HepG2 (cell line): ENCODE measurements at regions not wholly inside any gene's neighbourhood (a gene's known extent, or its start where the extent isn't known, plus 50 kb on each side); places are given as distances from the start of the nearest gene placed in this dataset.

Experiments
- ATAC-seq: fragments of 200-7000 bp; cut with Tn5 transposase; 3 replicates; pipeline ENCODE4 v1.9.1; 2020; ENCODE audit warnings: mild to moderate bottlenecking, moderate library complexity
- BruUV-seq: library from RNA; stranded (reverse); fragments of 400-500 nt; replicated peaks from 2 replicates; lab custom pipeline; 2021; lab: Mats Ljungman, UMichigan
- CTCF ChIA-PET: fragments of 300-600 bp; formaldehyde crosslinking; extraction: SDS; loops from one replicate; lab custom pipeline; 2021; ENCODE audit warnings: low total read pairs, inconsistent platforms, low intra/inter-chr PET ratio; lab: Yijun Ruan, JAX
- POLR2A ChIA-PET: fragments of 350-600 bp; sonication (Branson Sonifier 250); formaldehyde crosslinking; loops from one replicate; lab custom pipeline; 2020; ENCODE audit warnings: antibody characterized with exemption, inconsistent platforms; lab: Yijun Ruan, JAX
- DNase-seq: peaks from one replicate; pipeline ENCODE4 v3.0.0-alpha.2; 2015; ENCODE audit warnings: low spot score
- FAIRE-seq: peaks from 3 replicates; lab custom pipeline; 2011; peaks lifted over from hg19 to GRCh38; lab: Jason Lieb, UNC
- H2AFZ ChIP-seq: one replicate; pipeline ENCODE4 v1.6.1; 2011; ENCODE audit warnings: low read length, inconsistent platforms
- H3K27ac ChIP-seq: fragments of 300-600 bp; 3 replicates; pipeline ENCODE4 v1.8.0; 2011; ENCODE audit warnings: mixed run types, mild to moderate bottlenecking, mixed read lengths, low read length, inconsistent platforms; ENCODE audit not compliant: insufficient read depth; ENCODE audit errors: extremely low read length
- H3K27me3 ChIP-seq, 2 experiments: fragments of 200-600 bp in 1 of 2; 2 replicates in 1 of 2; 3 replicates in 1 of 2; pipeline versions ENCODE4 v1.6.0 to v1.8.0; 2011; ENCODE audit warnings: low read length in 2 of 2, mild to moderate bottlenecking in 2 of 2, moderate library complexity in 2 of 2, inconsistent platforms in 1 of 2; ENCODE audit not compliant: insufficient read depth in 2 of 2, control insufficient read depth in 1 of 2
- H3K36me3 ChIP-seq, 2 experiments: fragments of 200-600 bp in 1 of 2; replicated peaks in 1 of 2; 2 replicates in 1 of 2; 3 replicates in 1 of 2; pipeline versions ENCODE4 v1.5.1 to v1.8.0; 2011; ENCODE audit warnings: low read length in 2 of 2, inconsistent platforms in 1 of 2; ENCODE audit not compliant: insufficient read depth in 2 of 2, control insufficient read depth in 1 of 2
- H3K4me1 ChIP-seq: 2 replicates; pipeline ENCODE4 v1.5.1; 2012; ENCODE audit warnings: low read length, inconsistent platforms; ENCODE audit not compliant: insufficient read depth
- H3K4me2 ChIP-seq: 2 replicates; pipeline ENCODE4 v1.6.0; 2011; ENCODE audit warnings: low read depth, low read length, inconsistent platforms
- H3K4me3 ChIP-seq, 3 experiments: fragments of 200-600 bp in 1 of 3; sonication (generic), shearing (Covaris generic) in 1 of 3; replicated peaks in 1 of 3; 2 replicates each; pipeline ENCODE4 v1.5.1; 2011 to 2016; ENCODE audit warnings: low read length in 3 of 3, inconsistent platforms in 2 of 3, low read depth in 2 of 3, mild to moderate bottlenecking in 2 of 3, control low read depth in 1 of 3, mixed read lengths in 1 of 3; ENCODE audit not compliant: insufficient read depth in 1 of 3
- H3K79me2 ChIP-seq: one replicate; pipeline ENCODE4 v1.6.1; 2011; ENCODE audit warnings: low read length, inconsistent platforms; ENCODE audit not compliant: insufficient read depth
- H3K9ac ChIP-seq: 2 replicates; pipeline ENCODE4 v1.6.0; 2011; ENCODE audit warnings: mild to moderate bottlenecking, low read depth, low read length, inconsistent platforms; ENCODE audit not compliant: insufficient read depth
- H3K9me3 ChIP-seq: 2 replicates; pipeline ENCODE4 v1.5.1; 2012; ENCODE audit warnings: mild to moderate bottlenecking, low read length
- H4K20me1 ChIP-seq: 2 replicates; pipeline ENCODE4 v1.6.0; 2011; ENCODE audit warnings: inconsistent platforms, mild to moderate bottlenecking, low read length, moderate library complexity; ENCODE audit not compliant: insufficient read depth
- GMEB2 ChIP-seq: IDR thresholded peaks from 2 replicates; pipeline ENCODE4 v1.6.1; 2016; ENCODE audit warnings: missing biosample characterization, missing genetic modification reagents, low read depth
- MEIS1 ChIP-seq: sonication (generic); formaldehyde crosslinking; IDR thresholded peaks from 2 replicates; pipeline ENCODE4 v1.9.0; 2021; ENCODE audit warnings: mild to moderate bottlenecking, missing genetic modification reagents, moderate library complexity, borderline replicate concordance
- PRDM4 ChIP-seq: sonication (generic); formaldehyde crosslinking; IDR thresholded peaks from 2 replicates; pipeline ENCODE4 v1.9.0; 2021; ENCODE audit warnings: missing genetic modification reagents, borderline replicate concordance
- PTBP1 ChIP-seq: fragments of 200-400 bp; formaldehyde crosslinking; IDR thresholded peaks from 2 replicates; pipeline ENCODE4 v1.6.1; 2018; ENCODE audit warnings: low read length, low read depth; ENCODE audit not compliant: poor library complexity, severe bottlenecking
- U2AF2 ChIP-seq: fragments of 200-400 bp; formaldehyde crosslinking; IDR thresholded peaks from 2 replicates; pipeline ENCODE4 v1.6.1; 2017; ENCODE audit warnings: low read depth, mild to moderate bottlenecking, low read length
- YEATS2 ChIP-seq: sonication (generic); formaldehyde crosslinking; IDR thresholded peaks from 2 replicates; pipeline ENCODE4 v1.4.0; 2020; ENCODE audit warnings: missing genetic modification reagents, borderline replicate concordance
- ZNF275 ChIP-seq: sonication (generic); formaldehyde crosslinking; IDR thresholded peaks from 2 replicates; pipeline ENCODE4 v1.8.0; 2022; ENCODE audit warnings: missing genetic modification reagents, mild to moderate bottlenecking, inconsistent platforms, borderline replicate concordance
- ZNF619 ChIP-seq: sonication (generic); formaldehyde crosslinking; IDR thresholded peaks from 2 replicates; pipeline ENCODE4 v1.4.0; 2020; ENCODE audit warnings: mild to moderate bottlenecking, missing genetic modification reagents
- ZSCAN30 ChIP-seq: sonication (generic); formaldehyde crosslinking; IDR thresholded peaks from 2 replicates; pipeline ENCODE4 v1.5.0; 2020; ENCODE audit warnings: mild to moderate bottlenecking, missing genetic modification reagents
- WGBS: methylation state at CpG from one replicate; pipeline ENCODE4 v1.1.6; 2017; ENCODE audit warnings: low lambda C conversion rate; 5-methylcytosine and 5-hydroxymethylcytosine counted together
- in situ Hi-C: cut with HindIII; loops from 2 replicates; pipeline ENCODE4 v1.10.0; 2017; ENCODE audit warnings: low pct_unique_long_range_greater_than_20kb; ENCODE audit not compliant: extremely low pct_ligation_motif_present
- intact Hi-C: fragments of 100-400 bp; cut with micrococcal nuclease; formaldehyde crosslinking; loops from one replicate; pipeline ENCODE4 v1.10.0; 2022; ENCODE audit not compliant: unreplicated experiment
- TF ChIP-seq, protein P1 (sequence below), 2 experiments: sonication (generic) in 1 of 2; formaldehyde crosslinking in 1 of 2; IDR thresholded peaks; 2 replicates each; pipeline versions ENCODE4 v1.6.1 to v1.9.0; 2014 to 2022; ENCODE audit warnings: antibody characterized with exemption in 1 of 2, borderline replicate concordance in 1 of 2, inconsistent platforms in 1 of 2, low read depth in 1 of 2, missing genetic modification reagents in 1 of 2

GRCh38 chr1:47580451-47580995, 142.7 kb downstream of the FOXD2 start:
- in situ Hi-C loops (no loop called here), intact Hi-C loops (no loop called here)
- Histone ChIP-seq H3K9me3 (no peaks in the 10 kb centered on the region), H3K4me2 (no peak overlapping the region), H3K4me1 (peaks cover 7% of the 10 kb centered on the region; the same call in 1 of the 2 replicates), H3K36me3 (no peaks in the 10 kb centered on the region), H3K27me3 (peaks cover 0 to 31% of the 10 kb centered on the region in 2 experiments; a peak in 3 of 5 replicates), H3K79me2 (no peaks in the 10 kb centered on the region), H3K27ac (no peak overlapping the region), H4K20me1 (no peaks in the 10 kb centered on the region), H2AFZ (no peak overlapping the region), H3K9ac (no peak overlapping the region), H3K4me3 (no peak overlapping the region)
- no peak for DNase-seq
- 38% methylated on average over 9 of the region's 11 CpGs for WGBS
- ChIA-PET POLR2A (no interaction called here), CTCF (no interaction called here)
- FAIRE-seq, result no peak
- no peak for ATAC-seq
- BruUV-seq, result no TSS peak
- TF ChIP-seq, protein P1, sequence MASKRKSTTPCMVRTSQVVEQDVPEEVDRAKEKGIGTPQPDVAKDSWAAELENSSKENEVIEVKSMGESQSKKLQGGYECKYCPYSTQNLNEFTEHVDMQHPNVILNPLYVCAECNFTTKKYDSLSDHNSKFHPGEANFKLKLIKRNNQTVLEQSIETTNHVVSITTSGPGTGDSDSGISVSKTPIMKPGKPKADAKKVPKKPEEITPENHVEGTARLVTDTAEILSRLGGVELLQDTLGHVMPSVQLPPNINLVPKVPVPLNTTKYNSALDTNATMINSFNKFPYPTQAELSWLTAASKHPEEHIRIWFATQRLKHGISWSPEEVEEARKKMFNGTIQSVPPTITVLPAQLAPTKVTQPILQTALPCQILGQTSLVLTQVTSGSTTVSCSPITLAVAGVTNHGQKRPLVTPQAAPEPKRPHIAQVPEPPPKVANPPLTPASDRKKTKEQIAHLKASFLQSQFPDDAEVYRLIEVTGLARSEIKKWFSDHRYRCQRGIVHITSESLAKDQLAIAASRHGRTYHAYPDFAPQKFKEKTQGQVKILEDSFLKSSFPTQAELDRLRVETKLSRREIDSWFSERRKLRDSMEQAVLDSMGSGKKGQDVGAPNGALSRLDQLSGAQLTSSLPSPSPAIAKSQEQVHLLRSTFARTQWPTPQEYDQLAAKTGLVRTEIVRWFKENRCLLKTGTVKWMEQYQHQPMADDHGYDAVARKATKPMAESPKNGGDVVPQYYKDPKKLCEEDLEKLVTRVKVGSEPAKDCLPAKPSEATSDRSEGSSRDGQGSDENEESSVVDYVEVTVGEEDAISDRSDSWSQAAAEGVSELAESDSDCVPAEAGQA (IDR thresholded peaks at IDR 0.05; ENCODE audit: low read depth), result no peak
- TF ChIP-seq, protein P1 (CRISPR knock-in tag; IDR thresholded peaks at IDR 0.05; ENCODE audit: borderline replicate concordance), result no peak
- no peak for TF ChIP-seq MEIS1
- TF ChIP-seq ZNF619, result no peak
- no peak for TF ChIP-seq ZSCAN30
- TF ChIP-seq PRDM4 (CRISPR knock-in tag), result no peak
- TF ChIP-seq GMEB2, result no peak
- no peak for TF ChIP-seq ZNF275 (CRISPR knock-in tag)
- no peak for TF ChIP-seq YEATS2 (CRISPR knock-in tag)
- TF ChIP-seq U2AF2, result no peak
- no peak for TF ChIP-seq PTBP1
